ENCODE measurements at regions not wholly inside any gene's neighbourhood (a gene's known extent, or its start where the extent isn't known, plus 50 kb on each side); places are given as distances from the start of the nearest gene placed in this dataset.

DNA sequence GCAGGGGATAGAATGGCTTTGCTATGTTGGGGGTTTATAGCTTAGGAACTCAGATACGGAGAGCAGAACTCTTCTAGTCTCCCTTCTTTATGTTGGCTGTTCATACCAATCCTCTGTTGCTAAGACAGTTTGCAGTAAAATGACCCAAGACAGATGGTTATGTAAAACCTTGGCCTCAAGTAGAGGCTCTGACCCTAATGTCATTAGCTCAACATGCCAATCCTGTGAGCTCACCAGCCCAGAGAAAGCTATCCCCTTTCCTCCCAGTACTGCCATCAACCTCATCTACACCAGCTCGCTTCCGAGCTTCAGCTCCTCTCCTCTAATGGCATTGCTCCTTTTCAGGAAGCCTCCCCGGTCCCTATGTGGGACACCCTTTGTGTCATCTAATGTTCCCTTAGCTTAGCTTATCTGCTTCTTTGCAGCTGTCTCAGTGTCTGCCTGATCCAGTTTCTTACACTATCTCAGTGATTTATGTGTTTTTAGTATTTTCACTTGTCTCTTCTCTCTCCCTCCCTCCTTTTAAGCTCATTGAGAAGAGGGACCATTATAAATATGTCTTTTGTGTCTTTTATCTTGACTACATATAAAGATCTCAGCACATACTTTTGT, 281.3 kb upstream of the CLINT1 start:
- no peak for DNase-seq

DNA sequence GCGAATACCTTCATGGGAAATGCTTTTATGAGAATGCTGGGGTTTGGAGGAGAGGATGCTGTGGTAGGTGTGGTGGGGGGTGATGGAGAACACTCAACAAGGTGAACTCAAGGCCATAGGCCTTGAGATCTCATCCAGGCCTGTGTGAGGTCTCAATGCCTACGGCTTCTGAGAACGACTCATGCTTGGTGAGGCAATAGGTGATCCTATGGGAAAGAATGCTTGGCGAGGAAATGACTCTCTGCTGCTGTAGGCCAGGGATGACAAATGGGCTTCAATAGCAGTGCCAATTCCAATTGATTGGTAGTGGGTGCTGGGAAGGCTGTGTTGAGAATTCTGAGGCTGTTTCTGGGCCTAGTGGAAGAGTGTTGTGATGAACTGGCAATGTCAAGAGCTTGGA, 280.2 kb upstream of the CLINT1 start:
- DNase-seq = no peak

- no peak for DNase-seq
Observed at GRCh38 chr5:158135682-158136179, 276.8 kb upstream of the CLINT1 start.

- no peak for DNase-seq
Observed at GRCh38 chr5:158133369-158133768, 274.4 kb upstream of the CLINT1 start.

DNA sequence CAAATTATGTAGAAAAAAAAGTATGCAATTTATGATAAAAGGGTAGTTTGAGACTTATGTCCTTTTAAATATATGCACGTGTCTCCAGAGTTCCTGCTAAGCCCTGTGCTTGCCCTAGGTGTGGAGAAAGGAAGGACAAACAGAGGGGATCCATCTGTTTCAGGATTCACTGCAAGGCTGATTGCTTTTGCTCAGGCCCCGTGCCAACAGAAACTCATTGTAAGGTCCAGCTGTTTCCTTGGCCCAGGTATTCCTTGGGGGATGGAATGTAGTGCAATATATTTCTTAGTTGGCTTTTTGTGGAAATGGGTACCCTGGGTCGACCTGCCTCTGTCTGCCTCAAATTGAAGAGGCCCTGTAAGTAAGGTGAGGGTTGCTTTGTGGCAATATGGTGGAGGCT, 268.6 kb upstream of the CLINT1 start:
- DNase-seq = no peak

- no peak for DNase-seq
Observed at GRCh38 chr5:158126442-158127405, 267.8 kb upstream of the CLINT1 start.

- no peak for DNase-seq
Observed at GRCh38 chr5:158124606-158125316, 265.8 kb upstream of the CLINT1 start.

DNA sequence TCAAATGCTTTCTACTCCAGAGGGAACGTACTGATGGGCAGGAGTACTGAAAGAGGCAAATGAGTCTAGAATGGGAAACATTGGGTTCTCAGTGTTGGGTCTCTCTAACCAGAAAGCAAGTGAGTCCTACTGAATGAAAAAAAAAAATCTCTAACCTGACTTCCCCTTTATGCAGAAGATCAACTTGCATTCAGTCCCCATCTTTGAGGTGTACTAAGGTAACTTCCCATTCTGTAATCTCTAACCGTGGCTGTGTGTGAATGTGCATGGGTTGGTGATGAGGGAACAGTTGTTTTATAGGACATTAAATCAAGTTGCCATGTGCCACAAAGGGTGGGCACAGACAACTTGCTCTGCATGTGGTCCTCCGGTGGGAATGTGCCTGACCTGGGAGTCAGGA, 264.6 kb upstream of the CLINT1 start:
- no peak for DNase-seq

GRCh38 chr5:158121678-158122077, 262.7 kb upstream of the CLINT1 start:
- DNase-seq = no peak

DNA sequence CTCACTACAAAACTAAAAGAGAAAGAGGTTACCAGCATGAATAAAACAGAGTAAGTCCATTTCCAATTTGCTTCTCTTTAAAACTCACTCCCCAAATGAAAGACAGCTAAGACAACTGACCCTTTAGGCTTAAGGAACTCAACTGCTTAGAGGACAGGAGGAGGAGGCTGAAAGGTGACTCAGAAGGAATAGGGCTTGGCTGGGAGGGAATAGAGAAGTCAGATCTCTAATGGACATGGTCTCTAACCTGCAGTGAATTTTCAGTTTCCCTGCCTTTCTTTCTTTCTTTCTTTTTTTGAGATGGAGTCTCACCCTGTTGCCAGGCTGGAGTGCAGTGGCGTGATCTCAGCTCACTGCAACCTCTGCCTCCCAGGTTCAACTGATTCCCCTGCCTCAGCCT, 261.8 kb upstream of the CLINT1 start:
- DNase-seq = no peak

- DNase-seq = no peak
Observed at GRCh38 chr5:158119961-158120723, 261.2 kb upstream of the CLINT1 start.

GRCh38 chr5:158117467-158118160, 258.7 kb upstream of the CLINT1 start:
- no peak for DNase-seq

- DNase-seq = no peak
Observed at GRCh38 chr5:158116965-158117364, 258.0 kb upstream of the CLINT1 start.

- no peak for DNase-seq
Observed at GRCh38 chr5:158115468-158115867, 256.5 kb upstream of the CLINT1 start.

GRCh38 chr5:158108177-158108576, 249.2 kb upstream of the CLINT1 start:
- DNase-seq = no peak

DNA sequence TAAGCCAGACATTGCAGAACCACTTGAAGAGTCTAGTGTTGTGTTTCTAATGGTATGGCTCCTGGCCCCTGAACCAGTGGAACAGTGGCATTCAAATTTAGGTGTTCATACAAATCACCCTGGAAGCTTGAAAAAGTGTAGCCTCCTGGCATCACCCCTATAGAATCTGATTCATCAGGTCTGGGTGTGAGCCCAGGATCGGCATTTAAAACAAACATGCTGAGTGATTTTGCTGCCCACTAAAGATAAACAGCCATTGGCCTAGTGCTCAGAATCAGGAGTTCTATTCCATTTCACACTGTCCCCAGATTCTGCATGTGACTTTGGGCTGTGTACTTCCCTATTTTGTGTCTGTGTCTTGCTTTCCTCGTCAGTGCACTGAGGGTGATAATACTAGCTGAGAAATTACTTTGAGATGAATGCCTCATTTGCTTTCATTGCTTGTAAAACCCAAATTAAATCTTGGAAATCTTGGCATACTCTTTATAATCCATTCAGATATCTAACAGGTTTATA, 241.5 kb upstream of the CLINT1 start:
- DNase-seq = no peak

DNA sequence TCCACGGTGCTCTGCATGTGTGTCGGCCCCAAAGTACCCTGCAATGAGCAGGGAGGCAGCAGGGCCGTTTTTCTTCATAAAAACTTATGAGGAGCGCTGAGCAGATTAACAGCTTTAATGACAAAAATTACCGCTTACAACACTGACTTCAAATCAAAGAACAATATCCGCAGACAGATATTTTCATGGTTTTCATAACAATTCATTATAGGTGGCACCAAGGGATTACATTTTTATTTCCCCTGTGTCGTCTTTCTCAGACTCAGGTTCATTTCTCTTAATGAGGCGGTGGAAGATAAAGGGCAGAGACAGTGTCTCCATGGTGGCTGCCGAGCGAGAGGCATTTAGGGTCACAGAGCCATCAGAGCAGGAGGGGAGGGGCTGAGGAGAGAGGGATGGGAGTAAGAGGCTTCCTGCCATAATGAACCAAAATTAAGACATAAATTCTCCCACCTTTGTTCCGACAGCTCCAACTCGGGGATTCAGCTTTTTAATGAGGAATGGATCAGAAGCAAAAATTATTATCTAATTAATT, 240.7 kb upstream of the CLINT1 start:
- no peak for DNase-seq

- no peak for DNase-seq
Observed at GRCh38 chr5:158096835-158097234, 237.9 kb upstream of the CLINT1 start.

- no peak for DNase-seq
Observed at GRCh38 chr5:158086856-158087255, 227.9 kb upstream of the CLINT1 start.

DNA sequence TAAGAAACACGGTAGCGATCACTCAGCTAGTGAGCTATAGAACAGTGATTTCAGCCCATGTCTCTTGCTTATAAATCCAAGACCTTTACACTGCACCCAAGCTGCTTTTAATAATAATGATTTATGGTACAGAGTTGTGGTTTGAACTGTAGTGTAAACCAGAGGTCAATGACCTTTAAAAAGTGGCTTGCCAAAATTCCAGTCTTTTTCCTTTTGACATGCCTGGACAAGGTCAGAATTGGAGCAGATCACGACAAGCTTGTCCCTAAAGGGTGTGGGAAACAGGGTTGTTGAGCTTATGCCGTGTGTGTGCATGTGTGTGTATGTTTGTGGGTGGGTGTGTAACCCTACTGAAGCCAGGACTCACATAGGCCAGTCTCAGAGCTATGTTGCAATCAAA, 225.3 kb upstream of the CLINT1 start:
- DNase-seq = no peak

- DNase-seq = no peak
Observed at GRCh38 chr5:158082696-158083287, 223.8 kb upstream of the CLINT1 start.
